KG1 (cell line): ENCODE measurements at regions not wholly inside any gene's neighbourhood (a gene's known extent, or its start where the extent isn't known, plus 50 kb on each side); places are given as distances from the start of the nearest gene placed in this dataset.

Experiments
- DNase-seq: peaks from one replicate; lab custom pipeline; 2025; lab: John Stamatoyannopoulos, UW

- DNase-seq, result no peak
Measured at GRCh38 chr20:7080472-7080871, 313.0 kb downstream of the BMP2 start.

- DNase-seq, result no peak
Measured at GRCh38 chr20:7085467-7085866, 318.0 kb downstream of the BMP2 start.

- no peak for DNase-seq
Measured at GRCh38 chr20:7087803-7088202, 320.3 kb downstream of the BMP2 start.

GRCh38 chr20:7090001-7090400, 322.5 kb downstream of the BMP2 start:
- DNase-seq, result no peak

GRCh38 chr20:7090811-7091210, 323.3 kb downstream of the BMP2 start:
- no peak for DNase-seq

- DNase-seq, result no peak
Measured at GRCh38 chr20:7091655-7092054, 324.2 kb downstream of the BMP2 start.

- peak; percentile 19 for DNase-seq
Measured at GRCh38 chr20:7094438-7094997, 327.0 kb downstream of the BMP2 start.

- no peak for DNase-seq
Measured at GRCh38 chr20:7106910-7107309, 339.4 kb downstream of the BMP2 start.

GRCh38 chr20:7108929-7109328, 341.4 kb downstream of the BMP2 start:
- no peak for DNase-seq

GRCh38 chr20:7113577-7114466, 346.3 kb downstream of the BMP2 start:
- DNase-seq, result no peak

- DNase-seq, result no peak
Measured at GRCh38 chr20:7123457-7123856, 356.0 kb downstream of the BMP2 start.

GRCh38 chr20:7124120-7124519, 356.6 kb downstream of the BMP2 start:
- DNase-seq, result no peak

GRCh38 chr20:7136886-7137285, 369.4 kb downstream of the BMP2 start:
- no peak for DNase-seq

GRCh38 chr20:7137395-7138151, 370.1 kb downstream of the BMP2 start:
- no peak for DNase-seq

- DNase-seq, result no peak
Measured at GRCh38 chr20:7144464-7144863, 377.0 kb downstream of the BMP2 start.

- no peak for DNase-seq
Measured at GRCh38 chr20:7146552-7147219, 379.2 kb downstream of the BMP2 start.

- no peak for DNase-seq
Measured at GRCh38 chr20:7147220-7147601, 379.7 kb downstream of the BMP2 start.

- DNase-seq, result no peak
Measured at GRCh38 chr20:7151676-7152470, 384.4 kb downstream of the BMP2 start.

GRCh38 chr20:7155282-7155681, 387.8 kb downstream of the BMP2 start:
- DNase-seq, result no peak

GRCh38 chr20:7155794-7156193, 388.3 kb downstream of the BMP2 start:
- no peak for DNase-seq

- no peak for DNase-seq
Measured at GRCh38 chr20:7159903-7160302, 392.4 kb downstream of the BMP2 start.

- no peak for DNase-seq
Measured at GRCh38 chr20:7161690-7162089, 394.2 kb downstream of the BMP2 start.
